Upper lobe of left lung (tissue), 4 donors: ENCODE measurements at regions not wholly inside any gene's neighbourhood (a gene's known extent, or its start where the extent isn't known, plus 50 kb on each side); places are given as distances from the start of the nearest gene placed in this dataset.

Source experiments
- CTCF ChIP-seq, 6 experiments: fragments of 450-650 bp in 4 of 6; fragments of 200-600 bp in 2 of 6; sonication (generic) in 2 of 6; IDR thresholded peaks; one replicate each; pipeline ENCODE4 v1.5.1; 2016 to 2019; ENCODE audit warnings: antibody characterized with exemption in 6 of 6
- POLR2A ChIP-seq, 4 donors: fragments of 450-650 bp; IDR thresholded peaks; one replicate each; pipeline ENCODE4 v1.5.1; 2016 to 2017; ENCODE audit warnings: antibody characterized with exemption in 4 of 4, mild to moderate bottlenecking in 2 of 4
- POLR2AphosphoS5 ChIP-seq, 2 donors: sonication (generic); formaldehyde crosslinking; IDR thresholded peaks; one replicate each; pipeline ENCODE4 v1.5.1; 2017; ENCODE audit warnings: antibody characterized with exemption in 2 of 2

- TF ChIP-seq POLR2A (IDR thresholded peaks at IDR 0.05): no peak
- TF ChIP-seq CTCF (IDR thresholded peaks at IDR 0.05): no peak
- TF ChIP-seq POLR2AphosphoS5 (IDR thresholded peaks at IDR 0.05): no peak
Observed at GRCh38 chr3:117106396-117106795, 396.8 kb downstream of the TUSC7 start.
